ENCODE measurements at regions not wholly inside any gene's neighbourhood (a gene's known extent, or its start where the extent isn't known, plus 50 kb on each side); places are given as distances from the start of the nearest gene placed in this dataset.

DNA sequence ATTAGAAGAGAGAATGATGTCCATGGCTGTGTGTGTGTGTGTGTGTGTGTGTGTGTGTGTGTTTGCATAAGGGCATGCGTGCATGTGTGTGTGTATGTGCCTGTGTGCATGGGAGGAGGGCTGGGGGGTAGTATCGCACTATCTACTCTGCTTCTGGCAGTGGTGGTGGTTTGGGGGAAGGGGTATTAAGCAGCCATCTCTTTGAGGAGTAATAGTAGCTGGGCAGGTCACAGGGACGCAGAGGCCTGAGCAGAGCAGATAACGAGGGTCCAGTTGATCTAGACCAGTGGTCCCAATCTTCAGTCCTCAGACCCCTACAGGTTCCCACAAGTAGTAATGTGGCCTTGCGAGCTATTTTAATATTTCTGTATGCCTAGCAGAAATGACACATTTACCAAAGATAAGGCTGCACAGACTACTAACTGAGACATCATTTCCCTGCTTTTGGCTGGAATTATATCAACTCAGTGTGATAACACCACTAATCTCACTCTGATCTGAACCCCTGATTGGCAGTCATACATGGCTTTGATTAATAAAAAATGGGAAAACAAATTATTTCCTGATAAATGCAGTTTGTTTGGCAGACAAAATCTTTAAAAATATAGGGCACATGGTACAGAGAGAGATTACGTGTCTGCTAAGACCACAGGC, 354.3 kb downstream of the BUD13 start:
- Histone ChIP-seq H3K36me3 (ENCODE audit: control insufficient read depth, low read depth, low read length) (no peaks in the 10 kb centered on the region), H3K4me1 (ENCODE audit: control insufficient read depth, low read depth, low read length) (peaks cover 22% of the 10 kb centered on the region), H3K4me3 (ENCODE audit: low read length) (no peak overlapping the region), H3K27ac (ENCODE audit: low read length) (no peak overlapping the region), H3K9ac (ENCODE audit: low read length) (no peak overlapping the region), H3K9me3 (ENCODE audit: control insufficient read depth, low read depth, low read length) (no peaks in the 10 kb centered on the region), H3K27me3 (ENCODE audit: control insufficient read depth, insufficient read depth, low read length) (no peaks in the 10 kb centered on the region)

DNA sequence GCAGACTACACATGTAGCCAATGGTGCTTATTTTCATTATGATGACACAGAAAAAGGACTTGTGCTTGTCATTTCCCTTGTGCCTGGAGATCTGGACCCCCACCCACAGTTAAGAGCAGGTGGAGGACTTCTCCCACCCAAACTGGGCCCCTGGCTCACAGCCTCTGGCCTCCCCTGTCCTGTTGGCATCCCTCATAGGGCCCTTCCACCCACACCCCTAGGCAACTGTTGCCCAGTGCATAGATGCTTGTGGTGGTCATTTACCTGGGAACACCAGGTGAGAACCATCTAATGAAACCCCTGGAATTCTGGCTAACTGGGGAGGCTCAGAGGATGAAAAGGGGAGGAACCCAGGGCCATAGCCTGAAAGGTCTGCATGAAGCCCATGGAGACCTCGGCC, 355.9 kb downstream of the BUD13 start:
- Histone ChIP-seq H3K9me3 (ENCODE audit: control insufficient read depth, low read depth, low read length) (no peaks in the 10 kb centered on the region), H3K4me1 (ENCODE audit: control insufficient read depth, low read depth, low read length) (peaks cover 25% of the 10 kb centered on the region), H3K9ac (ENCODE audit: low read length) (no peak overlapping the region), H3K27me3 (ENCODE audit: control insufficient read depth, insufficient read depth, low read length) (no peaks in the 10 kb centered on the region), H3K27ac (ENCODE audit: low read length) (no peak overlapping the region), H3K4me3 (ENCODE audit: low read length) (no peak overlapping the region), H3K36me3 (ENCODE audit: control insufficient read depth, low read depth, low read length) (no peaks in the 10 kb centered on the region)

DNA sequence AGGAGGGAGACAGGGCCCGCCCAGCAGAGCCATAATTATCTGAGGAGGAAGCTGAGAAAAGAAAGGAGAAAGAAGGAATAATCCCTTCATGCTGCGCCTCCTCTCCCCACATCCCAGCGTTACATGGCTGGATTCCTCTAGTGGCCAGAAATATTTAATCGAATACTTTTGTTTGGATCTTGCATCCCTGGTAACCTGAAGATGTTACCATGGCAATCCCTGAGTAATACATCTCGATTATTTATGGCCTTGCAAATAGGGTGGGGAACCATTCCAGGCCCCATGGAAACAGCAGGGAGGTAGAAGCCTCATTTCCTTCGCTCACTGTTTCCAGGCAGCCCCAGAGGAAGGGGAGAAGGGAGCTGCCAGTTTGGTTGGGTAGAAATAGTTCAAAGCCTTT, 357.7 kb downstream of the BUD13 start:
- Histone ChIP-seq H3K36me3 (ENCODE audit: control insufficient read depth, low read depth, low read length) (no peaks in the 10 kb centered on the region), H3K9me3 (ENCODE audit: control insufficient read depth, low read depth, low read length) (no peaks in the 10 kb centered on the region), H3K4me1 (ENCODE audit: control insufficient read depth, low read depth, low read length) (peaks cover 21% of the 10 kb centered on the region), H3K9ac (ENCODE audit: low read length) (no peak overlapping the region), H3K27me3 (ENCODE audit: control insufficient read depth, insufficient read depth, low read length) (no peaks in the 10 kb centered on the region), H3K4me3 (ENCODE audit: low read length) (no peak overlapping the region), H3K27ac (ENCODE audit: low read length) (no peak overlapping the region)

DNA sequence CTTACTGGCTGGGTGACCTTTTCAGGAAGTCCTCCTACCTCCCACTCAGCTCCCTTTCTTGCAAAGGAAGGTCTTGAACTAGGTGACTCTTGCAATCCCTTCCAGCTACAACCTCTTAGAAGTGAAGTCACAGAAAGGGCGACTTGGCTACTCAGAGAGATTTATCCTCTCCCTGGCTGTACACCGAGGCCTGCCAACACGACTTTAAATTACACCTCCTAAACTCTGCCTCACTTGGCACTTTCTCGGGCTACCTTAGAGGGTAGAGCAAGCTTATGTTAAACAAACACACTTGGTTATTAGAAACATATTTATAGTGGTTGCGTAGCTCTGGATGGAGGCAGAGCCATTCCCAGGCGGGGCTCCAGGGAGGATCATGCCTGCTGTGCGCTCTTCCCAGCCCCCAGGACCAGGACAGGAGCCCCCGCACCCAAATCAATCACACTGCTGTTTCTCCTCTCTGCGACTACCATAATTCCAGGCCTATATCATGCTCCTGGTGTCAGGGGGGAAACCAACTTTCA, 358.4 kb downstream of the BUD13 start:
- no peak overlapping the region for H3K9ac ChIP-seq (ENCODE audit: low read length)
- H3K4me1 ChIP-seq (ENCODE audit: control insufficient read depth, low read depth, low read length), result peaks cover 21% of the 10 kb centered on the region
- H3K27me3 ChIP-seq (ENCODE audit: control insufficient read depth, insufficient read depth, low read length), result no peaks in the 10 kb centered on the region
- H3K9me3 ChIP-seq (ENCODE audit: control insufficient read depth, low read depth, low read length), result no peaks in the 10 kb centered on the region
- H3K4me3 ChIP-seq (ENCODE audit: low read length), result no peak overlapping the region
- no peak overlapping the region for H3K27ac ChIP-seq (ENCODE audit: low read length)
- H3K36me3 ChIP-seq (ENCODE audit: control insufficient read depth, low read depth, low read length), result no peaks in the 10 kb centered on the region

DNA sequence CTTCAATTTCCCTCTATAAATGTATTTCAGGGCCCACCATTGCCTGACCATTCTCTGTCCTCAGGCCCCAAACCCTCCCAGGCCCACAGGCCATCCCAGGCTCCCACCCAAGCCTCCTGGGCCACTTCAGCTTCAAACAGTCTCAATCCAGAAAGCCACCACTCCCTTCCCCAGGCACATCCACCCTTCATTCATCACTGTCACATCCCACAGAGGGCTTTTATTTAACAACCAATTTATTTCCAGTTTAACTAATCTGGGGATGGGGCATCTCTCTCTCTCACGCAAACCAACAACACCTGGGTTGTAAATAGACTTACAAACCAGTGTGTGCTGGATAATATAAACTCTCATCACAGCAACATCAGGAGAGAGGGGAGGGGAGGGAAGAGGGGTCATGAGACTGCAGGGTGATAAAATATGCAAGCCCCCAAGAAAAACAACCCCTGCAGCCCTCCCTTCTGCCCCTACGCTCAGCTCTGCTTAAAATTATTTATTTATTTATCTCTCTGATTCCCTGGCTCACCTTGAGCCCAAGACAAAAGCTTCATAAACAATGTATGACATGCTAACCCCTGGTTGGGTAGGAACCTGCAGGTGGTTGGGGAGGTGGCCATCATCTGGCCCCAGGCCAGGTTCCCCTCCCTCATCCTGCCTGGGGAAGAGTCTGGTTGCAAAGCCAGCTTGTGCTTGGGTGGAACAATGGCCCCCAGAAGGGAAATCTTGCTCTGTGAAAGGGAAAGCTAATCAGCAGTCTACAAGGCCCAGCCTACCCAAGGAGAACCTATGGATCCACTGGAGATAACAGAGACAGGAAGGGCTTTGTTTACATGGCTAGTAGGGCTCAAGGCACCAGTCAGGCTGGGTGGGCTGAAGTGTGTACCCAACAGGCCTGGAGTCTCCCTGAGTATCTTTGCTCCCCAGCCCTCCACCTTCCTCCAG, 359.2 kb downstream of the BUD13 start:
- H3K27ac ChIP-seq (ENCODE audit: low read length), result no peak overlapping the region
- no peaks in the 10 kb centered on the region for H3K27me3 ChIP-seq (ENCODE audit: control insufficient read depth, insufficient read depth, low read length)
- peaks cover 21% of the 10 kb centered on the region for H3K4me1 ChIP-seq (ENCODE audit: control insufficient read depth, low read depth, low read length)
- H3K36me3 ChIP-seq (ENCODE audit: control insufficient read depth, low read depth, low read length), result no peaks in the 10 kb centered on the region
- no peak overlapping the region for H3K9ac ChIP-seq (ENCODE audit: low read length)
- no peak overlapping the region for H3K4me3 ChIP-seq (ENCODE audit: low read length)
- H3K9me3 ChIP-seq (ENCODE audit: control insufficient read depth, low read depth, low read length), result no peaks in the 10 kb centered on the region

DNA sequence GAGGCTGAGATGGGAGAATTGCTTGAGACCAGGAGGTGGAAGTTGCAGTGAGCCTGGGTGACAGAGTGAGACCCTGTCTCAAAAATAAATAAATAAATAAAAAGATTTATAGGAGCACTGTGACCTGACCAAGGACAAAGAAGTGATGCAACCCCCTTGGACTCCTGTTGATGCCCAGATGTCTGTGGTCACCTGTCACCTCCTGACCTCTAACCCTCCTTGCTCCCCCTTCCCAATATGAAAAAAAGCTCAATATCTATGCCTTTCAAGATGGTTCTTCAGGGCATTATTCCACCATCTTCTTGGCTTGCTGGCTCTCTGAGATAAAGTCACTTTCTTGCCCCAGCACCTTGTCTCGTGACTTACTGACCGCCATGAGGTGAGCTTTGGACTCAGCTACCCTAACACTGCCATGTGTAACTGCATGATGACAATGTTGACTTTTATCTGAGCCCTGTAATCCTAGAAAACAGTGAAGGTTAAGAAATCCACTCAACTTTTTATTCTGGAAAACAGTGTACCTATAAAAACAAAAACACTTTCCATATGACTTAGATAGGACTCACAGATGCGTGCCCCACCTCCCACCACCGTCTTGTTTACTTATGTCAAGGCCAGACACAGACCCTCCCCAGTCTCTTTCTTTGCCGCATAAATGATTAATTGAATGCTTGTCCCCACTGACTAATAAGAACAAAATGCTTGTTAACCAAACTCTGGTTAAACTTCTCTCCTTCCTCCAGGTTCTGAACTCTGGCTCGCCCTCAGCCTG, 360.5 kb downstream of the BUD13 start:
- no peak overlapping the region for H3K27ac ChIP-seq (ENCODE audit: low read length)
- peaks cover 21% of the 10 kb centered on the region for H3K4me1 ChIP-seq (ENCODE audit: control insufficient read depth, low read depth, low read length)
- H3K9me3 ChIP-seq (ENCODE audit: control insufficient read depth, low read depth, low read length), result no peaks in the 10 kb centered on the region
- H3K4me3 ChIP-seq (ENCODE audit: low read length), result no peak overlapping the region
- H3K9ac ChIP-seq (ENCODE audit: low read length), result no peak overlapping the region
- H3K36me3 ChIP-seq (ENCODE audit: control insufficient read depth, low read depth, low read length), result no peaks in the 10 kb centered on the region
- H3K27me3 ChIP-seq (ENCODE audit: control insufficient read depth, insufficient read depth, low read length), result no peaks in the 10 kb centered on the region

DNA sequence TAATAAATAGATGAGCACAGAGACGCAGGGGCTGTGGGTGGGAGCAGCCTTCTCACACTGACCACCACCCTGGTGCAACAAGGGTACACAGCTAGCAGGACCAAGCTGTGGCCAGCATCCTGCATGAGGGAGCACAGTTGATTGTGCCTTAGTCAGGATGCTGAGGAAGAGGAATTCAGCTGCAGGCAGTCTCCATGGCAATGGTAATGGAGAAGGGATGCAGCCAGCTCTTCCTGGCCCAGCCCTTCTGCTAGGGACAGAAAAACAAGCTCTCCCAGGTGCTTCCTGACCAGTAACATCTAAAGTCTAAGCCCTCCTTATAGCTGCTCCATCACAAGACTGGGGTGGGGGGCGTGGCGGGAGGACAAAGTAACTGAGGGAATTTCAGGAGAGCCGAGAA, 363.5 kb downstream of the BUD13 start:
- no peak overlapping the region for H3K9ac ChIP-seq (ENCODE audit: low read length)
- H3K4me3 ChIP-seq (ENCODE audit: low read length), result no peak overlapping the region
- H3K4me1 ChIP-seq (ENCODE audit: control insufficient read depth, low read depth, low read length), result peaks cover 13% of the 10 kb centered on the region
- no peak overlapping the region for H3K27ac ChIP-seq (ENCODE audit: low read length)
- H3K27me3 ChIP-seq (ENCODE audit: control insufficient read depth, insufficient read depth, low read length), result no peaks in the 10 kb centered on the region
- no peaks in the 10 kb centered on the region for H3K9me3 ChIP-seq (ENCODE audit: control insufficient read depth, low read depth, low read length)
- H3K36me3 ChIP-seq (ENCODE audit: control insufficient read depth, low read depth, low read length), result no peaks in the 10 kb centered on the region

DNA sequence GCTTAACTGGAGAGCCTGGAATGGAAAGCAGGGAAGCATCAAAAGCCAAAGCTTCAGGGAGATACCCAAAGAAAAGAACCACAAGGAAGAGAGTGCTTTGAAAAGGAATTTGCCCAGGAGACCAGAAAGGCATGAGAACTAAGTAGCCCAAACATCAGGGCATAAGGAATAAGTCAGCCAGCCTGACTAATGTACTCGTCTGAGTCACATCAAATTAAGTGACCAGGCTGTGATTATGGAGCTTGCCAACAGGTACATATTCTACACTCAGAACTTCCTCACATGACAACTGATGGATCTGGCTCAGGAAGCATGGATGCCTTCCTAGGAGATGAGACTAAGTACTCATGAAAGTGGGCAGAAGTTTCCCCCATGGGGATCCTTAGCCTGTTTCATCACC, 366.7 kb downstream of the BUD13 start:
- Histone ChIP-seq H3K36me3 (ENCODE audit: control insufficient read depth, low read depth, low read length) (no peaks in the 10 kb centered on the region), H3K9me3 (ENCODE audit: control insufficient read depth, low read depth, low read length) (no peaks in the 10 kb centered on the region), H3K27me3 (ENCODE audit: control insufficient read depth, insufficient read depth, low read length) (no peaks in the 10 kb centered on the region), H3K27ac (ENCODE audit: low read length) (no peak overlapping the region), H3K9ac (ENCODE audit: low read length) (no peak overlapping the region), H3K4me1 (ENCODE audit: control insufficient read depth, low read depth, low read length) (peaks cover 11% of the 10 kb centered on the region), H3K4me3 (ENCODE audit: low read length) (no peak overlapping the region)

DNA sequence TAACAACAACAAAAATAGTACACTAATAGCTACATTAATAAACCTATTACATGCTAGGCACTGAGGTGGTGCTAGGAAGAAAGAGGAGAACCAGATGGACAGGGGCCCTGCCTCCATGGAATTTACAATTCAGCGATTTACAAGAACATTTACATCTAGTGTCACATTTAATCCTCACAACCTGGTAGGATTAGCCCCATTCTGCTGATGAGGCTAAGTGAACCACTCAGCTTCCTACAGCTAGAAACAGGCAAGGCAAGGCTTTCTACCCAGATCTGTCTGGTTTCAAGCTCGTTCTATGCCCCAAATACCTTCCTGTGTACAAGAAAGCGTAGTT, 368.4 kb downstream of the BUD13 start:
- H3K27me3 ChIP-seq (ENCODE audit: control insufficient read depth, insufficient read depth, low read length), result no peaks in the 10 kb centered on the region

DNA sequence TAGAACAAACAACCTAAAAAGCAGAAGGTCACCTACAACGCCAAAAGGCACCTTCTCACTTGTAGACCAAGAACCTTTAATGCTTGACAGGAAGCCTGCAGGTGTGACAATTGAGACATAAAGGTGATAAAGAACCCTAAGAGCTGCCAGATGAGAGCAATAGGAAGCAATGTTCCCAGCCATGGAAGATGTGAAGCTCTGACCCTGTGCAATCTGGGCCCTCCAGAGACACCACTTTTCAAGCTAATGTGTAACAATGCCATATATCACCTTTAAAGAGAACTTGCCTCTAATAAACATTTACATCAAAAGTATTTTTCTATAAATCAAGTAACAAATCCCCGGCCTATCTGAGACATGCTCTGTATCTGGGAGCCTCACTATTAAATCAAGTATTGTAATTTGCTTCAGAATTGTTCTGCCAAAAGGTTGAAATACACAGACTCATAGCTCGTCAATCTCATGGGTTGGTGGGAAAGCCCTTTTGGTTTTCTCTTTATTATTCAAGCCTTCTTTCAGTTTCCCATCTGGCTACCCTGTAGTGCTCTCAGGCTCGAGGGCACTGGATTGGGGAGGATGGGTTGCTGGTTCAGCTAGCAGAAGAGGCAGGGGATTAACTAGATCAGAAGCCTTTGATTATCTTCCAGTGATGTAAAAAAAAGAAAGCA, 368.9 kb downstream of the BUD13 start:
- H3K4me1 ChIP-seq (ENCODE audit: control insufficient read depth, low read depth, low read length), result peaks cover 18% of the 10 kb centered on the region
- no peak overlapping the region for H3K4me3 ChIP-seq (ENCODE audit: low read length)
- no peaks in the 10 kb centered on the region for H3K36me3 ChIP-seq (ENCODE audit: control insufficient read depth, low read depth, low read length)
- H3K9ac ChIP-seq (ENCODE audit: low read length), result no peak overlapping the region
- H3K9me3 ChIP-seq (ENCODE audit: control insufficient read depth, low read depth, low read length), result no peaks in the 10 kb centered on the region
- H3K27me3 ChIP-seq (ENCODE audit: control insufficient read depth, insufficient read depth, low read length), result no peaks in the 10 kb centered on the region
- no peak overlapping the region for H3K27ac ChIP-seq (ENCODE audit: low read length)

More for the DNA sequence above, 368.4 kb downstream of the BUD13 start:
- Histone ChIP-seq H3K4me1 (ENCODE audit: control insufficient read depth, low read depth, low read length) (peaks cover 18% of the 10 kb centered on the region), H3K9me3 (ENCODE audit: control insufficient read depth, low read depth, low read length) (no peaks in the 10 kb centered on the region), H3K4me3 (ENCODE audit: low read length) (no peak overlapping the region), H3K9ac (ENCODE audit: low read length) (no peak overlapping the region), H3K36me3 (ENCODE audit: control insufficient read depth, low read depth, low read length) (no peaks in the 10 kb centered on the region), H3K27ac (ENCODE audit: low read length) (no peak overlapping the region)

DNA sequence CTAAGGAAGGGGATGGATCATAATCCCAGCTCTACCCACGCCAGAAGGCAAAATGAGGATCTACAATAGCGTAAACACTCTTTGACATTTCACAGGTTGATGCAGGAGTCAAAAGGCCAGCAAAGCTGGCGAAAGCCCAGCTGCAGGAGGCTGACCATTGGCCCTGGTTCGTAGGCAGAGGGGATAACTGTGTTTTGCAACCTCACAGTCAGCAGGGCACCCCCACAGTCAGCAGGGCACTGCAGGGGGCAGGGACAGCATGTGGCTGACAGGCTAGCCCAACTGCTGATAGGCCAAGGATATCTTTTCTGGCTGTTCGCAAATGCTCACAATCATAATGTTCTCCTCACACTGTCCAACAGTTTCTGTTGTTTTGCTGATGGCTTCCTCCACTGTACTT, 372.7 kb downstream of the BUD13 start:
- Histone ChIP-seq H3K9me3 (ENCODE audit: control insufficient read depth, low read depth, low read length) (no peaks in the 10 kb centered on the region), H3K9ac (ENCODE audit: low read length) (no peak overlapping the region), H3K4me3 (ENCODE audit: low read length) (no peak overlapping the region), H3K36me3 (ENCODE audit: control insufficient read depth, low read depth, low read length) (no peaks in the 10 kb centered on the region), H3K4me1 (ENCODE audit: control insufficient read depth, low read depth, low read length) (peaks cover 18% of the 10 kb centered on the region), H3K27ac (ENCODE audit: low read length) (no peak overlapping the region), H3K27me3 (ENCODE audit: control insufficient read depth, insufficient read depth, low read length) (no peaks in the 10 kb centered on the region)

All from iPS-18a (cell line).